Stimulated activated CD4-positive, alpha-beta T cell treated with anti-CD3 and anti-CD28 coated beads, Interleukin-4, amount 100 ng/mL, for 24 hours (primary cell): ENCODE measurements at regions not wholly inside any gene's neighbourhood (a gene's known extent, or its start where the extent isn't known, plus 50 kb on each side); places are given as distances from the start of the nearest gene placed in this dataset.

Source experiments
- DNase-seq: peaks from one replicate; pipeline ENCODE4 v3.0.0-alpha.2; 2020

GRCh38 chr6:105474234-105474633, 71.4 kb upstream of the PREP start:
- DNase-seq = no peak

GRCh38 chr6:105469946-105470345, 67.1 kb upstream of the PREP start:
- DNase-seq = no peak

- DNase-seq = no peak
These were observed 66.0 kb upstream of the PREP start for GRCh38 chr6:105468850-105469249.

GRCh38 chr6:105460860-105461259, 58.0 kb upstream of the PREP start:
- DNase-seq = no peak

- DNase-seq = no peak
These were observed 57.0 kb upstream of the PREP start for GRCh38 chr6:105459864-105460263.

- DNase-seq = peak; percentile 12
These were observed 56.2 kb upstream of the PREP start for GRCh38 chr6:105459049-105459448.

- no peak for DNase-seq
These were observed 55.7 kb upstream of the PREP start for GRCh38 chr6:105458551-105458950.

GRCh38 chr6:105458084-105458483, 55.2 kb upstream of the PREP start:
- DNase-seq = no peak

GRCh38 chr6:105453968-105454367, 51.1 kb upstream of the PREP start:
- no peak for DNase-seq

GRCh38 chr6:105452924-105453756, 50.3 kb upstream of the PREP start:
- DNase-seq = peak; percentile 19
